ENCODE measurements at regions not wholly inside any gene's neighbourhood (a gene's known extent, or its start where the extent isn't known, plus 50 kb on each side); places are given as distances from the start of the nearest gene placed in this dataset.

DNA sequence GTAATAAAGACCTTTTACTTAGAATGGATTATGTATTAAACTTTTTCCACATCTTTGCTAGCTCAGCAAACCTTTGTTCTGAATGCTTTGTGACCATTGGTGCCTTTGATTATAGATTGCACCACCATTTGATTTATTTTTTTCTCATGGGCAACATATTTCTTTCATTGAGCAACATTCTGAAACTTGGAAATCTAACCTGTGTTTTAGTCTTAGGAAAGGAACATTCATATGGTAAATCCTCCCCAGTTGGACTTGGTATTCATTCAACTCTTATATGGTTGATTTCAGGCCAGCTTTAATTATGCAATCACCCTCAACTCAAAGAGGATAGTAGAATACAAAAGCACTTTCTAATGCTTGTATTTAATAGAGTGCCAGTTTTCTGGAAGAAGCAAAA, 1077.9 kb upstream of the ZEB2 start:
- Histone ChIP-seq H3K9me3 (ENCODE audit: low read depth) (no peaks in the 10 kb centered on the region), H3K27me3 (no peaks in the 10 kb centered on the region), H3K4me3 (no peak overlapping the region), H3K4me1 (ENCODE audit: low read depth) (no peaks in the 10 kb centered on the region), H3K27ac (no peak overlapping the region), H3K36me3 (no peaks in the 10 kb centered on the region)
- TF ChIP-seq CTCF (IDR thresholded peaks at IDR 0.05; ENCODE audit: low read depth, low read length): no peak
- DNase-seq (ENCODE audit: low read depth in 1 of 2, low spot score in 1 of 2): peak in 1 of 2 donors; percentile 85

DNA sequence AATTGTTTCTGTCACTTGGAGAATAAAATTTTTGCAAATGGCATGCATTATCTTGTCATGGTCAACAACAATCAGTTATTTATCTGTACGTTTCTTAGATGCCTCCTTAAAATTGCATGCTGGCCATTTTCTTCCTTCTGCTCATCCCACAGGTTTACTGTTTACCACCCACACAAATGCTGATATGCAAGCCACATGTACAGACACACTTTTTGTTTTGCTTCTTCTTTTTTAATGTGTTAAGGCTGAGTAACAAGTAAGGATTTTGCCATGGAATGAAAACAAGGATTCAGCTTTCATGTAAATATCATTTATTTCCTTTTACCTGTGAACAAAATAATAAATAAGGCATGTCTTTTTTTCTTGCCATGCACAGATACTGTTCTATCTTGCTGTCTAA, 1077.1 kb upstream of the ZEB2 start:
- Histone ChIP-seq H3K4me3 (no peak overlapping the region), H3K27ac (no peak overlapping the region), H3K27me3 (no peaks in the 10 kb centered on the region), H3K4me1 (ENCODE audit: low read depth) (no peaks in the 10 kb centered on the region), H3K9me3 (ENCODE audit: low read depth) (no peaks in the 10 kb centered on the region), H3K36me3 (no peaks in the 10 kb centered on the region)
- no peak for TF ChIP-seq CTCF (IDR thresholded peaks at IDR 0.05; ENCODE audit: low read depth, low read length)
- DNase-seq (ENCODE audit: low read depth in 1 of 2, low spot score in 1 of 2): peak in 1 of 2 donors; percentile 5

GRCh38 chr2:145596416-145596815, 1076.5 kb upstream of the ZEB2 start:
- DNase-seq (ENCODE audit: low read depth in 1 of 2, low spot score in 1 of 2): no peak
- no peaks in the 10 kb centered on the region for H3K27me3 ChIP-seq
- no peaks in the 10 kb centered on the region for H3K4me1 ChIP-seq (ENCODE audit: low read depth)
- no peaks in the 10 kb centered on the region for H3K36me3 ChIP-seq
- H3K9me3 ChIP-seq (ENCODE audit: low read depth): no peaks in the 10 kb centered on the region
- TF ChIP-seq CTCF (IDR thresholded peaks at IDR 0.05; ENCODE audit: low read depth, low read length): no peak
- no peak overlapping the region for H3K4me3 ChIP-seq
- H3K27ac ChIP-seq: no peak overlapping the region

GRCh38 chr2:145595296-145595695, 1075.4 kb upstream of the ZEB2 start:
- no peaks in the 10 kb centered on the region for H3K4me1 ChIP-seq (ENCODE audit: low read depth)
- H3K4me3 ChIP-seq: no peak overlapping the region
- DNase-seq (ENCODE audit: low read depth in 1 of 2, low spot score in 1 of 2): peak in 1 of 2 donors; percentile 32
- TF ChIP-seq CTCF (IDR thresholded peaks at IDR 0.05; ENCODE audit: low read depth, low read length): no peak
- no peaks in the 10 kb centered on the region for H3K27me3 ChIP-seq
- no peak overlapping the region for H3K27ac ChIP-seq
- no peaks in the 10 kb centered on the region for H3K9me3 ChIP-seq (ENCODE audit: low read depth)
- no peaks in the 10 kb centered on the region for H3K36me3 ChIP-seq

DNA sequence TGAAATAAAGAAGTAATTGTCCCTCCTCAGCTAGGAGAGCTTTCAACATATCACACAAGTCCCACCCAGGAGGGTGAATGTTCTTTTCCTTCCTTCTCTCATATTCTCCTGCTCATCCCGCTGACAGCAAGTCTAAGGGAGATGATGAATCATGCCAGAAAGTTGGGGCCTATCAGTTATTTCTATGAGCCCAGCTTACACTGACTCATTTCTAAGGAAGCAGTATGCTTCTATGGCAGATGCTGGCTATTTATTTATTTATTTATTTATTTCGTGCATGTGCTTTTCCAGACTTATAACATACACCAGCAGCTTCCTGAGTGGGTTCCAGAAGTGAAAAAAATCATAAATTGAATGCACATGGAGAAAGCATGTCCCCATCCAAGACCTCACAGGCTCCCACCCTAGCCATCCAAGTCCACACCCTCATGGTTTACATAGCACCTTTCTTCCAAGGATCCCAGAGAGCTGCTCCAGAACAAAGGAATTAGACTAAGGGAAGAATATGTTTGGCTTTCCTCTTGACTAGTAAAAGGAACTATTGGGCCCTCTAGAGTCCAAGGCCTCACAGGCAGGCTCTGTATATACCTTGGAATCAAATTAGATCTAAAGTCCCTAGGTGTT, 1074.2 kb upstream of the ZEB2 start:
- TF ChIP-seq CTCF (IDR thresholded peaks at IDR 0.05; ENCODE audit: low read depth, low read length): peak; percentile 36
- Histone ChIP-seq H3K36me3 (no peaks in the 10 kb centered on the region), H3K4me3 (no peak overlapping the region), H3K27me3 (no peaks in the 10 kb centered on the region), H3K4me1 (ENCODE audit: low read depth) (no peaks in the 10 kb centered on the region), H3K27ac (no peak overlapping the region), H3K9me3 (ENCODE audit: low read depth) (no peaks in the 10 kb centered on the region)
- peak; percentile 10 to 84 for DNase-seq (ENCODE audit: low read depth in 1 of 2, low spot score in 1 of 2)
